Stomach (tissue), 4 donors: ENCODE measurements at regions not wholly inside any gene's neighbourhood (a gene's known extent, or its start where the extent isn't known, plus 50 kb on each side); places are given as distances from the start of the nearest gene placed in this dataset.

Experiments
- CTCF ChIP-seq, 7 experiments: fragments of 450-650 bp in 4 of 7; fragments of 200-600 bp in 3 of 7; sonication (generic) in 3 of 7; IDR thresholded peaks; one replicate each; pipeline ENCODE4 v1.5.1; 2016 to 2019; ENCODE audit warnings: antibody characterized with exemption in 7 of 7, control low read depth in 2 of 7, mild to moderate bottlenecking in 1 of 7
- POLR2AphosphoS5 ChIP-seq, 3 donors: sonication (generic); formaldehyde crosslinking; IDR thresholded peaks; one replicate each; pipeline ENCODE4 v1.6.1; 2016; ENCODE audit warnings: antibody characterized with exemption in 3 of 3

GRCh38 chr5:148913985-148914431, 87.6 kb downstream of the ADRB2 start:
- TF ChIP-seq CTCF (IDR thresholded peaks at IDR 0.05) (no peak), POLR2AphosphoS5 (IDR thresholded peaks at IDR 0.05) (peak in 2 of 3 donors; percentile 61 to 83)
